Cardiac fibroblast (primary cell): ENCODE measurements at regions not wholly inside any gene's neighbourhood (a gene's known extent, or its start where the extent isn't known, plus 50 kb on each side); places are given as distances from the start of the nearest gene placed in this dataset.
A peak's percentile ranks its signal among the peaks of the same experiment; 100 is the strongest.

Source experiments
- DNase-seq, 2 donors: peaks; one replicate each; pipeline versions ENCODE4 v3.0.0 to v3.0.0-alpha.2; 2010; ENCODE audit warnings: low read depth in 2 of 2
- H3K4me3 ChIP-seq, 2 donors: replicated peaks in 1 of 2; 1 replicate in 1 of 2; 2 replicates in 1 of 2; pipeline ENCODE4 v1.5.1; 2011; ENCODE audit warnings: low read depth in 2 of 2, low read length in 2 of 2, mild to moderate bottlenecking in 2 of 2, moderate library complexity in 1 of 2
- CTCF ChIP-seq: IDR thresholded peaks from one replicate; pipeline ENCODE4 v1.5.1; 2011; ENCODE audit warnings: low read depth, mild to moderate bottlenecking, low read length, inconsistent platforms

- DNase-seq: peak in 1 of 2 donors; percentile 27
- no peak overlapping the region for H3K4me3 ChIP-seq
- no peak for TF ChIP-seq CTCF
Measured at GRCh38 chr21:27713154-27714109, 746.5 kb upstream of the ADAMTS5 start.

DNA sequence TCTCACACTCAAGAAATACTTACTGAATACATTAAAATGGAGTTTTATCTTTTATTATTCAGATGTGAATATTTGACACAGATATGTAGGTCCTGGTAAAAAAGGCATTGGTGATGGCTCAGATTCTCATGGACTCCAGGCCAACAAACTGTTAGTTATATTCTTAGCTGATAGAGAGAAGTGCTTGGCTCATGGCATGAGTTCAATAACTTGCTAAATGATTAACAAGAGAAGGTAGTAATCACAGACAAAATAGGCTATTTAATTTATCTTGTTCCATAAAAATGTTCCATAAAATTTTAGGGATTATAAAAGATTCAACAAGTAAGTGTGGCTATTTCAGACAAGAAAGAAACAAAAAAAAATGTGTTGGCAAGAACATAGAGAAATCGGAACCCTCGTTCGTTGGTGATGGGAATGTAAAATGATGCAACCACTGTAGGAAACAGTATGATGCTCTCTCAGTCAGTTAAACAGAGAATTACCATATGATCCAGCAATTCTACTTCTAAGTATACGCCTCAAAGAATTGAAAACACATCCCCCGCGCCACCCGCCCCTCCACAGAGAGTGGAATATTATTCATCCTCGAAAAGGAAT lies 737.8 kb upstream of the ADAMTS5 start:
- no peak for TF ChIP-seq CTCF
- no peak for DNase-seq
- no peak overlapping the region for H3K4me3 ChIP-seq

DNA sequence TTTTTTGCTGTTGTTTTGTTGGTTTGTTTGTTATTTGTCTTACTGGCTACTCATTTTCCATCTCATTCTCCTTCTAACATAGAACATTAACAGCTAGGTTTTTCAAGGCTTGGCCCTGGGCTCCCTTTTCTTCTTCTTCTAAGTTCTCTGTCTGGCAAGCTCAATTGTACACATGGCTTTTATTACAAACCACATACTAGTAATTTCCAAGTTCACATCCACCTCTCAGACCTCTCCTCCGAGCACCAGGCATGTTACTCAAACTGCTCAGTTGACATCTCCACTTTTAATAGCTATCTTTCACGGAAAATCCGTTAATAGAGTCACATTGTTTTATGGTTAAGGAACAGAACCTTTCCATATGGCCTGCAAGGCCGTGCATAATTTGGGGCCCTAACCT lies 736.9 kb upstream of the ADAMTS5 start:
- no peak for DNase-seq
- H3K4me3 ChIP-seq: no peak overlapping the region
- TF ChIP-seq CTCF: no peak

DNA sequence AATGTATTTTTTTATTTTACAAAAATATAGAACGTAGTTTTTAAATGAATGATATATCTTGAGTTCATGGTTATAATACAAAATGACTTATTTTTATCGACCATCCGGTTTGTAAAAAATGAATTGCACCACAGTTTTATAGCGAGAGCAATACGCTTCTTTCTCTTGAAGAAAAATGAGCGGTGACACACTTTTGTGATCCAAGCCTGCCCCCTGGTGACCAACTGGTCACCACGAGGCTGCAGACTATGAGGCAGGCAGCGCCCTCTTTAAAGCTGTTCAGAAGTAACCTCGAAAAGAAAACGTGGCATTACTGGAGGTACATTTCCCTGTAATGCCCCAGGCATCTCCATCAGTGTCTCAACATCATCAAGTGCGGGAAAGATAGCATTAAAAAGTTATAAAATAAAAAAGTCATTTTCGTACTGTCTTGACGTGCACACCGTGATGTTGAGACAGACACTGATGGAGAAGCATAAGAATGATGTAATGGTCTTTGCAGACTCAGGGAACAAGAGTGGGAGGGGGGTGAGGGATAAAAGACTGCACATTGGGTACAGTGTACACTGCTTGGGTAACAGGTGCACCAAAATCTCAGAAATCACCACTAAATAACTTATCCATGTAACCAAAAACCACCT lies 734.2 kb upstream of the ADAMTS5 start:
- H3K4me3 ChIP-seq: no peak overlapping the region
- DNase-seq: peak; percentile 92 to 93
- TF ChIP-seq CTCF: peak; percentile 75

DNA sequence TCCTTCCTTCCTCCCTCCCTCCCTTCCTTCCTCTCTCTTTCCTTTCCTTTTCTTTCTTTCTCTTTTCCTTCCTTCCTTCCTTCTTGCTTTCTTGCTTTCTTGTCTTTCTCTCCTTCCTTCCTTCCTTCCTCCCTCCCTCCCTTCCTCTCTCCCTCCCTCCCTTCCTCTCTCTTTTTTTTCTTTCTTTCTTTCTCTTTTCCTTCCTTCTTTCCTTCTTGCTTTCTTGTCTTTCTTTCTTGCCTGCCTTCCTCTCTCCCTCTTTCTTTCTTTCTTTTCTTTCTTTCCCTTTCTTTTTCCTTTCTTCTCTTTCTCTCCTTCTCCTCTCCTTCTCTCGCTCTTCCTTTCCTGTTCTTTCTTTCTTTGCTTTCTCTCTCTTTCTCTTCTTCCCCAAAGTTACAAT lies 728.4 kb upstream of the ADAMTS5 start:
- no peak overlapping the region for H3K4me3 ChIP-seq
- TF ChIP-seq CTCF: no peak
- no peak for DNase-seq

GRCh38 chr21:27694667-27695066 lies 727.8 kb upstream of the ADAMTS5 start:
- no peak overlapping the region for H3K4me3 ChIP-seq
- no peak for TF ChIP-seq CTCF
- DNase-seq: no peak
